ENCODE measurements at regions not wholly inside any gene's neighbourhood (a gene's known extent, or its start where the extent isn't known, plus 50 kb on each side); places are given as distances from the start of the nearest gene placed in this dataset.
"Not testable (repeated sequence)": the region's sequence is repeated elsewhere in the genome, so short reads cannot be mapped to it uniquely, and the experiment has no call there.

- DNase-seq (ENCODE audit: low spot score) (no peak), ATAC-seq (ENCODE audit: low FRiP score) (peak; percentile 81)
- no peak for TF ChIP-seq CTCF (IDR thresholded peaks at IDR 0.05)
Observed at GRCh38 chr6:78618970-78619369, 248.4 kb upstream of the IRAK1BP1 start.

- DNase-seq (ENCODE audit: low spot score), result no peak
- ATAC-seq (ENCODE audit: low FRiP score), result no peak
- TF ChIP-seq CTCF (IDR thresholded peaks at IDR 0.05), result no peak
Observed at GRCh38 chr6:78623554-78623953, 243.8 kb upstream of the IRAK1BP1 start.

GRCh38 chr6:78629154-78629721 lies 238.1 kb upstream of the IRAK1BP1 start:
- ATAC-seq (ENCODE audit: low FRiP score) (peak; percentile 48), DNase-seq (ENCODE audit: low spot score) (no peak)
- no peak for TF ChIP-seq CTCF (IDR thresholded peaks at IDR 0.05)

GRCh38 chr6:78629836-78630235 lies 237.5 kb upstream of the IRAK1BP1 start:
- no peak for DNase-seq (ENCODE audit: low spot score)
- no peak for ATAC-seq (ENCODE audit: low FRiP score)

GRCh38 chr6:78631976-78632375 lies 235.4 kb upstream of the IRAK1BP1 start:
- TF ChIP-seq CTCF (IDR thresholded peaks at IDR 0.05), result no peak
- ATAC-seq (ENCODE audit: low FRiP score), result no peak
- DNase-seq (ENCODE audit: low spot score), result no peak

More at GRCh38 chr6:78629836-78630235, 237.5 kb upstream of the IRAK1BP1 start:
- TF ChIP-seq CTCF (IDR thresholded peaks at IDR 0.05), result no peak

- no peak for TF ChIP-seq CTCF (IDR thresholded peaks at IDR 0.05)
- no peak for DNase-seq (ENCODE audit: low spot score)
- no peak for ATAC-seq (ENCODE audit: low FRiP score)
Observed at GRCh38 chr6:78639111-78640110, 227.9 kb upstream of the IRAK1BP1 start.

- not testable (repeated sequence) for DNase-seq (ENCODE audit: low spot score); ATAC-seq (ENCODE audit: low FRiP score)
Observed at GRCh38 chr6:78643976-78644375, 223.4 kb upstream of the IRAK1BP1 start.

- not testable (repeated sequence) for ATAC-seq (ENCODE audit: low FRiP score)
Observed at GRCh38 chr6:78646542-78647415, 220.6 kb upstream of the IRAK1BP1 start.

GRCh38 chr6:78665819-78666218 lies 201.5 kb upstream of the IRAK1BP1 start:
- not testable (repeated sequence) for DNase-seq (ENCODE audit: low spot score); ATAC-seq (ENCODE audit: low FRiP score)

More at GRCh38 chr6:78646542-78647415, 220.6 kb upstream of the IRAK1BP1 start:
- not testable (repeated sequence) for DNase-seq (ENCODE audit: low spot score)

Data from omental fat pad (tissue), 3 donors.